SK-N-SH (cell line): ENCODE measurements at regions not wholly inside any gene's neighbourhood (a gene's known extent, or its start where the extent isn't known, plus 50 kb on each side); places are given as distances from the start of the nearest gene placed in this dataset.

Experiments used
- CTCF ChIA-PET: fragments of 300-600, 350-600 bp; formaldehyde crosslinking; extraction: SDS; loops from one replicate; lab custom pipeline; 2021; lab: Yijun Ruan, JAX
- POLR2A ChIA-PET: fragments of 350-600 bp; sonication (Branson Sonifier 250); formaldehyde crosslinking; extraction: SDS; loops from one replicate; lab custom pipeline; 2020; ENCODE audit warnings: antibody characterized with exemption, inconsistent platforms; lab: Yijun Ruan, JAX
- DNase-seq: peaks from one replicate; pipeline ENCODE4 v3.0.0; 2012
- H2AFZ ChIP-seq: fragments of 200-600 bp; sonication (generic); 2 replicates; pipeline ENCODE4 v1.8.1; 2016; ENCODE audit warnings: antibody characterized with exemption, mild to moderate bottlenecking, low read depth
- H3F3A ChIP-seq: fragments of 200-600 bp; sonication (generic); replicated peaks from 2 replicates; pipeline ENCODE3; 2016; ENCODE audit warnings: antibody characterized with exemption, mild to moderate bottlenecking; ENCODE audit not compliant: insufficient read depth
- H3K27ac ChIP-seq, 2 experiments: fragments of 200-500 bp in 1 of 2; fragments of 200-600 bp in 1 of 2; sonication (Bioruptor generic) in 1 of 2; sonication (generic), shearing (Covaris generic) in 1 of 2; 2 replicates each; pipeline versions ENCODE4 v1.5.1 to v1.6.1; 2014 to 2016; ENCODE audit warnings: low read depth in 2 of 2, inconsistent platforms in 1 of 2, low read length in 1 of 2, mild to moderate bottlenecking in 1 of 2, mixed read lengths in 1 of 2
- H3K27me3 ChIP-seq: fragments of 200-600 bp; sonication (generic), shearing (Covaris generic); 2 replicates; pipeline ENCODE4 v1.6.1; 2016; ENCODE audit warnings: mixed run types; ENCODE audit not compliant: insufficient read depth
- H3K36me3 ChIP-seq, 2 experiments: fragments of 200-500 bp in 1 of 2; fragments of 200-600 bp in 1 of 2; sonication (Bioruptor generic) in 1 of 2; sonication (generic) in 1 of 2; replicated peaks in 1 of 2; 2 replicates each; pipeline versions ENCODE3 to v1.5.1; 2014 to 2016; ENCODE audit warnings: low read length in 1 of 2, mild to moderate bottlenecking in 1 of 2; ENCODE audit not compliant: insufficient read depth in 2 of 2, control insufficient read depth in 1 of 2
- H3K4me1 ChIP-seq, 2 experiments: fragments of 200-500 bp in 1 of 2; fragments of 200-600 bp in 1 of 2; sonication (Bioruptor generic) in 1 of 2; sonication (generic), shearing (Covaris generic) in 1 of 2; 2 replicates each; pipeline versions ENCODE4 v1.5.1 to v1.6.1; 2014 to 2016; ENCODE audit warnings: low read depth in 1 of 2, low read length in 1 of 2, mixed run types in 1 of 2; ENCODE audit not compliant: insufficient read depth in 2 of 2, control insufficient read depth in 1 of 2
- H3K4me2 ChIP-seq: fragments of 200-600 bp; sonication (generic), shearing (Covaris generic); 2 replicates; pipeline ENCODE4 v1.6.1; 2017; ENCODE audit warnings: mixed run types
- H3K4me3 ChIP-seq, 2 experiments: fragments of 200-500 bp in 1 of 2; fragments of 200-600 bp in 1 of 2; sonication (Bioruptor generic) in 1 of 2; sonication (generic), shearing (Covaris generic) in 1 of 2; 2 replicates each; pipeline versions ENCODE4 v1.5.1 to v1.8.1; 2014 to 2016; ENCODE audit warnings: low read depth in 2 of 2, inconsistent platforms in 1 of 2, low read length in 1 of 2, mild to moderate bottlenecking in 1 of 2, mixed read lengths in 1 of 2, moderate library complexity in 1 of 2
- H3K79me2 ChIP-seq: fragments of 200-600 bp; sonication (generic); 2 replicates; pipeline ENCODE4 v1.8.1; 2017; ENCODE audit warnings: mild to moderate bottlenecking; ENCODE audit not compliant: insufficient read depth
- H3K9ac ChIP-seq: fragments of 200-600 bp; sonication (generic); 2 replicates; pipeline ENCODE4 v1.6.1; 2017; ENCODE audit warnings: mixed run types
- H3K9me2 ChIP-seq: fragments of 200-600 bp; sonication (generic); 2 replicates; pipeline ENCODE4 v1.6.1; 2017; ENCODE audit warnings: mixed run types
- H3K9me3 ChIP-seq: fragments of 200-600 bp; sonication (generic); 2 replicates; pipeline ENCODE4 v1.6.1; 2017; ENCODE audit warnings: mixed run types, mild to moderate bottlenecking, moderate library complexity
- H4K20me1 ChIP-seq: fragments of 200-600 bp; sonication (generic); 2 replicates; pipeline ENCODE4 v1.6.1; 2017; ENCODE audit warnings: mild to moderate bottlenecking, mixed run types; ENCODE audit not compliant: insufficient read depth
- CHD2 ChIP-seq: fragments of 150-350 bp; IDR thresholded peaks from 2 replicates; pipeline ENCODE4 v1.6.1; 2018; ENCODE audit warnings: low read length; ENCODE audit not compliant: partially characterized antibody
- EP300 ChIP-seq, 2 experiments: IDR thresholded peaks; 2 replicates each; pipeline versions ENCODE4 v1.4.0 to v1.6.1; 2012; ENCODE audit warnings: borderline replicate concordance in 1 of 2, low read depth in 1 of 2, low read length in 1 of 2
- EZH2phosphoT487 ChIP-seq: fragments of 200-600 bp; sonication (generic); IDR thresholded peaks from 2 replicates; pipeline ENCODE4 v1.6.1; 2017; ENCODE audit warnings: low read depth, mixed run types, mild to moderate bottlenecking, antibody characterized with exemption, moderate library complexity, borderline replicate concordance
- FOXJ3 ChIP-seq: sonication (generic); formaldehyde crosslinking; IDR thresholded peaks from 2 replicates; pipeline ENCODE4 v1.5.1; 2020; ENCODE audit warnings: mild to moderate bottlenecking, missing genetic modification reagents
- FOXM1 ChIP-seq: IDR thresholded peaks from 2 replicates; pipeline ENCODE4 v1.4.0; 2012; ENCODE audit warnings: low read depth, mild to moderate bottlenecking
- GATA2 ChIP-seq: sonication (generic); formaldehyde crosslinking; IDR thresholded peaks from 2 replicates; pipeline ENCODE4 v1.5.0; 2020; ENCODE audit warnings: mild to moderate bottlenecking, missing genetic modification reagents
- JUND ChIP-seq: IDR thresholded peaks from 2 replicates; pipeline ENCODE4 v1.4.0; 2012
- MEF2A ChIP-seq: IDR thresholded peaks from 2 replicates; pipeline ENCODE4 v1.4.0; 2012; ENCODE audit warnings: low read depth, borderline replicate concordance
- MXI1 ChIP-seq: IDR thresholded peaks from 2 replicates; pipeline ENCODE4 v1.6.1; 2012; ENCODE audit warnings: mild to moderate bottlenecking, low read depth, low read length, improper control_type of control experiment
- NFIC ChIP-seq: IDR thresholded peaks from 2 replicates; pipeline ENCODE4 v1.4.0; 2012; ENCODE audit warnings: borderline replicate concordance
- NRF1 ChIP-seq: IDR thresholded peaks from 2 replicates; pipeline ENCODE4 v1.6.1; 2012; ENCODE audit warnings: low read depth, mild to moderate bottlenecking, low read length
- POLR2AphosphoS5 ChIP-seq: IDR thresholded peaks from 2 replicates; pipeline ENCODE4 v1.6.1; 2012; ENCODE audit warnings: low read depth, low read length
- RFX5 ChIP-seq: IDR thresholded peaks from 2 replicates; pipeline ENCODE4 v1.6.1; 2012; ENCODE audit warnings: mild to moderate bottlenecking, improper control_type of control experiment, low read length
- SMC3 ChIP-seq: IDR thresholded peaks from 2 replicates; pipeline ENCODE4 v1.6.1; 2012; ENCODE audit warnings: low read depth, low read length, improper control_type of control experiment
- TAF1 ChIP-seq: IDR thresholded peaks from 2 replicates; pipeline ENCODE4 v1.6.1; 2012; ENCODE audit warnings: low read depth, mild to moderate bottlenecking, low read length, moderate library complexity, borderline replicate concordance
- WGBS: methylation state at CpG from one replicate; pipeline ENCODE4 v1.1.6; 2017; ENCODE audit warnings: low lambda C conversion rate; 5-methylcytosine and 5-hydroxymethylcytosine counted together
- TF ChIP-seq, protein P1 (sequence below): IDR thresholded peaks from 2 replicates; pipeline ENCODE4 v1.6.1; 2012; ENCODE audit warnings: mild to moderate bottlenecking, low read depth, low read length, moderate library complexity
- TF ChIP-seq, protein P2 (sequence below): IDR thresholded peaks from 2 replicates; pipeline ENCODE4; 2012

DNA sequence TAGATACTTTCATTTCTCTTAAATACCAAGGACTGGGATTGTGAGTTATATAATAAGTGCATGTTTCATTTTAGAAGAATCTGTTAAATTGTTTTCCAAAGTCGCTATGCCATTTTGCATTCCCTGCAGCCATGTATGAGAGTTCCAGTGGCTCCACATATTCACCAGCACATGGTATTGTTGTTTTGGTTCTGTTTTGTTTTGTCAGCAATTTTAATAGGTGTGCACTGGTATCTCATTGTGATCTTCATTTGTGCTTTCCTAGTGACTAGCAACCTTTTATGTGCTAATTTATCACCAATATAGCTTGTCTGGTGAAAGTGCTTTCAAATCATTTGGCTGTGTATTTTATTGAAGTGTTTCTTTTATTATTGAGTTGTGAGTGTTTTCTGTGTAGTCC, 278.9 kb downstream of the ZNF516 start:
- POLR2A ChIA-PET, result no interaction called here
- DNase-seq, result no peak
- Histone ChIP-seq H3K27ac (no peak overlapping the region), H3K4me3 (no peak overlapping the region), H3K9me2 (no peaks in the 10 kb centered on the region), H3K36me3 (no peaks in the 10 kb centered on the region), H3K27me3 (no peaks in the 10 kb centered on the region), H3K79me2 (no peaks in the 10 kb centered on the region), H3K4me2 (no peak overlapping the region), H3K9ac (no peak overlapping the region), H3F3A (no peaks in the 10 kb centered on the region), H3K4me1 (no peaks in the 10 kb centered on the region), H3K9me3 (no peaks in the 10 kb centered on the region), H4K20me1 (no peaks in the 10 kb centered on the region), H2AFZ (no peak overlapping the region)
- CTCF ChIA-PET, result no interaction called here
- WGBS, result 13% methylated on average over 1 of the region's 1 CpG
- no peak for TF ChIP-seq EZH2phosphoT487
- no peak for TF ChIP-seq JUND
- no peak for TF ChIP-seq FOXM1
- TF ChIP-seq FOXJ3, result no peak
- TF ChIP-seq CHD2, result no peak
- TF ChIP-seq, protein P1, sequence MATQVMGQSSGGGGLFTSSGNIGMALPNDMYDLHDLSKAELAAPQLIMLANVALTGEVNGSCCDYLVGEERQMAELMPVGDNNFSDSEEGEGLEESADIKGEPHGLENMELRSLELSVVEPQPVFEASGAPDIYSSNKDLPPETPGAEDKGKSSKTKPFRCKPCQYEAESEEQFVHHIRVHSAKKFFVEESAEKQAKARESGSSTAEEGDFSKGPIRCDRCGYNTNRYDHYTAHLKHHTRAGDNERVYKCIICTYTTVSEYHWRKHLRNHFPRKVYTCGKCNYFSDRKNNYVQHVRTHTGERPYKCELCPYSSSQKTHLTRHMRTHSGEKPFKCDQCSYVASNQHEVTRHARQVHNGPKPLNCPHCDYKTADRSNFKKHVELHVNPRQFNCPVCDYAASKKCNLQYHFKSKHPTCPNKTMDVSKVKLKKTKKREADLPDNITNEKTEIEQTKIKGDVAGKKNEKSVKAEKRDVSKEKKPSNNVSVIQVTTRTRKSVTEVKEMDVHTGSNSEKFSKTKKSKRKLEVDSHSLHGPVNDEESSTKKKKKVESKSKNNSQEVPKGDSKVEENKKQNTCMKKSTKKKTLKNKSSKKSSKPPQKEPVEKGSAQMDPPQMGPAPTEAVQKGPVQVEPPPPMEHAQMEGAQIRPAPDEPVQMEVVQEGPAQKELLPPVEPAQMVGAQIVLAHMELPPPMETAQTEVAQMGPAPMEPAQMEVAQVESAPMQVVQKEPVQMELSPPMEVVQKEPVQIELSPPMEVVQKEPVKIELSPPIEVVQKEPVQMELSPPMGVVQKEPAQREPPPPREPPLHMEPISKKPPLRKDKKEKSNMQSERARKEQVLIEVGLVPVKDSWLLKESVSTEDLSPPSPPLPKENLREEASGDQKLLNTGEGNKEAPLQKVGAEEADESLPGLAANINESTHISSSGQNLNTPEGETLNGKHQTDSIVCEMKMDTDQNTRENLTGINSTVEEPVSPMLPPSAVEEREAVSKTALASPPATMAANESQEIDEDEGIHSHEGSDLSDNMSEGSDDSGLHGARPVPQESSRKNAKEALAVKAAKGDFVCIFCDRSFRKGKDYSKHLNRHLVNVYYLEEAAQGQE, result no peak
- TF ChIP-seq GATA2 (CRISPR knock-in tag), result no peak
- no peak for TF ChIP-seq SMC3
- TF ChIP-seq RFX5, result no peak
- TF ChIP-seq EP300 (IDR thresholded peaks at IDR 0.05; ENCODE audit: borderline replicate concordance in 1 of 2, low read depth in 1 of 2, low read length in 1 of 2), result no peak
- no peak for TF ChIP-seq NRF1
- TF ChIP-seq, protein P2, sequence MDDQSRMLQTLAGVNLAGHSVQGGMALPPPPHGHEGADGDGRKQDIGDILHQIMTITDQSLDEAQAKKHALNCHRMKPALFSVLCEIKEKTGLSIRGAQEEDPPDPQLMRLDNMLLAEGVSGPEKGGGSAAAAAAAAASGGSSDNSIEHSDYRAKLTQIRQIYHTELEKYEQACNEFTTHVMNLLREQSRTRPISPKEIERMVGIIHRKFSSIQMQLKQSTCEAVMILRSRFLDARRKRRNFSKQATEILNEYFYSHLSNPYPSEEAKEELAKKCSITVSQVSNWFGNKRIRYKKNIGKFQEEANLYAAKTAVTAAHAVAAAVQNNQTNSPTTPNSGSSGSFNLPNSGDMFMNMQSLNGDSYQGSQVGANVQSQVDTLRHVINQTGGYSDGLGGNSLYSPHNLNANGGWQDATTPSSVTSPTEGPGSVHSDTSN, result no peak
- no peak for TF ChIP-seq MEF2A
- TF ChIP-seq NFIC, result no peak
- TF ChIP-seq TAF1, result no peak
- no peak for TF ChIP-seq POLR2AphosphoS5
- TF ChIP-seq MXI1, result no peak
